ENCODE measurements at regions not wholly inside any gene's neighbourhood (a gene's known extent, or its start where the extent isn't known, plus 50 kb on each side); places are given as distances from the start of the nearest gene placed in this dataset.

- DNase-seq = no peak
- intact Hi-C loops (cut with DNase I) = no loop called here
- 47 to 62% methylated on average over 7 of the region's 7 CpGs for WGBS, 2 donors
- Histone ChIP-seq H3K36me3 (no peaks in the 10 kb centered on the region), H3K27ac (no peak overlapping the region), H3K4me1 (no peaks in the 10 kb centered on the region), H3K27me3 (no peaks in the 10 kb centered on the region), H3K9me3 (no peaks in the 10 kb centered on the region), H3K4me3 (no peak overlapping the region)
- FAIRE-seq = no peak
- TF ChIP-seq CTCF (IDR thresholded peaks at IDR 0.05) = no peak
- ATAC-seq = no peak
These were observed 468.0 kb downstream of the TSHZ3 start for GRCh38 chr19:30881281-30881680.

- ATAC-seq (no peak), FAIRE-seq (no peak), DNase-seq (no peak)
- Histone ChIP-seq H3K4me3 (no peak overlapping the region), H3K36me3 (no peaks in the 10 kb centered on the region), H3K27ac (no peak overlapping the region), H3K9me3 (no peaks in the 10 kb centered on the region), H3K27me3 (no peaks in the 10 kb centered on the region), H3K4me1 (no peaks in the 10 kb centered on the region)
- intact Hi-C loops (cut with DNase I) = no loop called here
- TF ChIP-seq CTCF (IDR thresholded peaks at IDR 0.05) = no peak
- 46% methylated on average over 4 of the region's 4 CpGs for WGBS, 2 donors
These were observed 468.7 kb downstream of the TSHZ3 start for GRCh38 chr19:30880551-30880950.

- H3K4me3 ChIP-seq = no peak overlapping the region
- H3K4me1 ChIP-seq = no peaks in the 10 kb centered on the region
- 51 to 59% methylated on average over 4 of the region's 4 CpGs for WGBS, 2 donors
- no peak for TF ChIP-seq CTCF (IDR thresholded peaks at IDR 0.05)
- no peak overlapping the region for H3K27ac ChIP-seq
- H3K27me3 ChIP-seq = no peaks in the 10 kb centered on the region
- intact Hi-C loops (cut with DNase I) = no loop called here
- FAIRE-seq = no peak
- no peak for DNase-seq
- no peak for ATAC-seq
- no peaks in the 10 kb centered on the region for H3K36me3 ChIP-seq
- no peaks in the 10 kb centered on the region for H3K9me3 ChIP-seq
These were observed 469.1 kb downstream of the TSHZ3 start for GRCh38 chr19:30880151-30880550.

GRCh38 chr19:30879736-30880135 is 469.5 kb downstream of the TSHZ3 start:
- WGBS, 2 donors = 56 to 66% methylated on average over 3 of the region's 3 CpGs
- Histone ChIP-seq H3K36me3 (no peaks in the 10 kb centered on the region), H3K4me3 (no peak overlapping the region), H3K9me3 (no peaks in the 10 kb centered on the region), H3K4me1 (no peaks in the 10 kb centered on the region), H3K27ac (no peak overlapping the region), H3K27me3 (no peaks in the 10 kb centered on the region)
- intact Hi-C loops (cut with DNase I) = no loop called here
- DNase-seq (no peak), ATAC-seq (no peak), FAIRE-seq (no peak)
- no peak for TF ChIP-seq CTCF (IDR thresholded peaks at IDR 0.05)

- Histone ChIP-seq H3K4me3 (no peak overlapping the region), H3K36me3 (no peaks in the 10 kb centered on the region), H3K9me3 (no peaks in the 10 kb centered on the region), H3K27me3 (no peaks in the 10 kb centered on the region), H3K4me1 (no peaks in the 10 kb centered on the region), H3K27ac (no peak overlapping the region)
- 86 to 93% methylated on average over 3 of the region's 3 CpGs for WGBS, 2 donors
- no peak for ATAC-seq
- DNase-seq = no peak
- no peak for FAIRE-seq
- intact Hi-C loops (cut with DNase I) = no loop called here
- no peak for TF ChIP-seq CTCF (IDR thresholded peaks at IDR 0.05)
These were observed 470.0 kb downstream of the TSHZ3 start for GRCh38 chr19:30879225-30879624.
